ENCODE measurements at regions not wholly inside any gene's neighbourhood (a gene's known extent, or its start where the extent isn't known, plus 50 kb on each side); places are given as distances from the start of the nearest gene placed in this dataset.

GRCh38 chr2:495745-496275 lies 181.4 kb downstream of the TMEM18 start:
- TF ChIP-seq, protein P1, sequence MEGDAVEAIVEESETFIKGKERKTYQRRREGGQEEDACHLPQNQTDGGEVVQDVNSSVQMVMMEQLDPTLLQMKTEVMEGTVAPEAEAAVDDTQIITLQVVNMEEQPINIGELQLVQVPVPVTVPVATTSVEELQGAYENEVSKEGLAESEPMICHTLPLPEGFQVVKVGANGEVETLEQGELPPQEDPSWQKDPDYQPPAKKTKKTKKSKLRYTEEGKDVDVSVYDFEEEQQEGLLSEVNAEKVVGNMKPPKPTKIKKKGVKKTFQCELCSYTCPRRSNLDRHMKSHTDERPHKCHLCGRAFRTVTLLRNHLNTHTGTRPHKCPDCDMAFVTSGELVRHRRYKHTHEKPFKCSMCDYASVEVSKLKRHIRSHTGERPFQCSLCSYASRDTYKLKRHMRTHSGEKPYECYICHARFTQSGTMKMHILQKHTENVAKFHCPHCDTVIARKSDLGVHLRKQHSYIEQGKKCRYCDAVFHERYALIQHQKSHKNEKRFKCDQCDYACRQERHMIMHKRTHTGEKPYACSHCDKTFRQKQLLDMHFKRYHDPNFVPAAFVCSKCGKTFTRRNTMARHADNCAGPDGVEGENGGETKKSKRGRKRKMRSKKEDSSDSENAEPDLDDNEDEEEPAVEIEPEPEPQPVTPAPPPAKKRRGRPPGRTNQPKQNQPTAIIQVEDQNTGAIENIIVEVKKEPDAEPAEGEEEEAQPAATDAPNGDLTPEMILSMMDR (conservative IDR thresholded peaks at IDR 0.05; ENCODE audit: low read depth, low read length), result no peak
- no peak for TF ChIP-seq EZH2 (IDR thresholded peaks at IDR 0.05; ENCODE audit: low read length, unreplicated experiment)
- TF ChIP-seq EZH2phosphoT487 (IDR thresholded peaks at IDR 0.05; ENCODE audit: borderline replicate concordance, low read length), result no peak

All from PC-3 (cell line).